ENCODE measurements at regions not wholly inside any gene's neighbourhood (a gene's known extent, or its start where the extent isn't known, plus 50 kb on each side); places are given as distances from the start of the nearest gene placed in this dataset.
A peak's percentile ranks its signal among the peaks of the same experiment; 100 is the strongest.

- Histone ChIP-seq H3K27ac (ENCODE audit: low read length) (no peak overlapping the region), H3F3A (ENCODE audit: insufficient read depth, low read length) (peaks cover 7% of the 10 kb centered on the region; the same call in 1 of the 2 replicates), H3K4me1 (ENCODE audit: low read length) (peaks cover 29% of the 10 kb centered on the region), H3K9ac (ENCODE audit: low read length) (no peak overlapping the region), H3K27me3 (replicated peaks; ENCODE audit: insufficient read depth, low read length) (no peaks in the 10 kb centered on the region), H3K9me3 (replicated peaks; ENCODE audit: insufficient read depth, low read length) (no peaks in the 10 kb centered on the region), H2AFZ (ENCODE audit: low read length) (no peak overlapping the region), H3K79me2 (ENCODE audit: low read length) (no peaks in the 10 kb centered on the region), H3K4me2 (ENCODE audit: low read depth, low read length) (no peak overlapping the region), H3K4me3 (ENCODE audit: low read length) (no peak overlapping the region), H3K9me2 (replicated peaks; ENCODE audit: insufficient read depth, low read length) (no peaks in the 10 kb centered on the region), H4K20me1 (ENCODE audit: insufficient read depth, low read length) (no peaks in the 10 kb centered on the region), H3K36me3 (replicated peaks; ENCODE audit: insufficient read depth, low read length) (no peaks in the 10 kb centered on the region)
- TF ChIP-seq EZH2phosphoT487 (IDR thresholded peaks at IDR 0.05; ENCODE audit: low read length) = no peak
- no peak for TF ChIP-seq CTCF (IDR thresholded peaks at IDR 0.05; ENCODE audit: low read length)
- TF ChIP-seq EZH2 (optimal IDR thresholded peaks at IDR 0.05; ENCODE audit: low read depth, low read length) = no peak
- DNase-seq = no peak
Measured at GRCh38 chr12:59182658-59183455, 262.6 kb upstream of the LRIG3 start.

GRCh38 chr12:59182191-59182590, 261.9 kb upstream of the LRIG3 start:
- H3F3A ChIP-seq (ENCODE audit: insufficient read depth, low read length) = peaks cover 7% of the 10 kb centered on the region; the same call in 1 of the 2 replicates
- no peak overlapping the region for H3K27ac ChIP-seq (ENCODE audit: low read length)
- H3K4me2 ChIP-seq (ENCODE audit: low read depth, low read length) = no peak overlapping the region
- H3K79me2 ChIP-seq (ENCODE audit: low read length) = no peaks in the 10 kb centered on the region
- peak; percentile 66 for DNase-seq
- H3K4me3 ChIP-seq (ENCODE audit: low read length) = no peak overlapping the region
- TF ChIP-seq EZH2phosphoT487 (IDR thresholded peaks at IDR 0.05; ENCODE audit: low read length) (no peak), CTCF (IDR thresholded peaks at IDR 0.05; ENCODE audit: low read length) (no peak), EZH2 (optimal IDR thresholded peaks at IDR 0.05; ENCODE audit: low read depth, low read length) (no peak)
- no peaks in the 10 kb centered on the region for H3K9me3 ChIP-seq (replicated peaks; ENCODE audit: insufficient read depth, low read length)
- no peak overlapping the region for H3K9ac ChIP-seq (ENCODE audit: low read length)
- H2AFZ ChIP-seq (ENCODE audit: low read length) = no peak overlapping the region
- peaks cover 29% of the 10 kb centered on the region for H3K4me1 ChIP-seq (ENCODE audit: low read length)
- no peaks in the 10 kb centered on the region for H3K9me2 ChIP-seq (replicated peaks; ENCODE audit: insufficient read depth, low read length)
- no peaks in the 10 kb centered on the region for H3K36me3 ChIP-seq (replicated peaks; ENCODE audit: insufficient read depth, low read length)
- no peaks in the 10 kb centered on the region for H4K20me1 ChIP-seq (ENCODE audit: insufficient read depth, low read length)
- H3K27me3 ChIP-seq (replicated peaks; ENCODE audit: insufficient read depth, low read length) = no peaks in the 10 kb centered on the region

GRCh38 chr12:59181196-59181777, 261.0 kb upstream of the LRIG3 start:
- no peak overlapping the region for H2AFZ ChIP-seq (ENCODE audit: low read length)
- no peak overlapping the region for H3K9ac ChIP-seq (ENCODE audit: low read length)
- no peaks in the 10 kb centered on the region for H4K20me1 ChIP-seq (ENCODE audit: insufficient read depth, low read length)
- H3F3A ChIP-seq (ENCODE audit: insufficient read depth, low read length) = peaks cover 7% of the 10 kb centered on the region; the same call in 1 of the 2 replicates
- H3K79me2 ChIP-seq (ENCODE audit: low read length) = no peaks in the 10 kb centered on the region
- H3K4me1 ChIP-seq (ENCODE audit: low read length) = peaks cover 29% of the 10 kb centered on the region
- TF ChIP-seq CTCF (IDR thresholded peaks at IDR 0.05; ENCODE audit: low read length) (no peak), EZH2 (optimal IDR thresholded peaks at IDR 0.05; ENCODE audit: low read depth, low read length) (no peak), EZH2phosphoT487 (IDR thresholded peaks at IDR 0.05; ENCODE audit: low read length) (no peak)
- no peaks in the 10 kb centered on the region for H3K36me3 ChIP-seq (replicated peaks; ENCODE audit: insufficient read depth, low read length)
- H3K27me3 ChIP-seq (replicated peaks; ENCODE audit: insufficient read depth, low read length) = no peaks in the 10 kb centered on the region
- no peak overlapping the region for H3K27ac ChIP-seq (ENCODE audit: low read length)
- DNase-seq = peak; percentile 23
- no peak overlapping the region for H3K4me3 ChIP-seq (ENCODE audit: low read length)
- H3K4me2 ChIP-seq (ENCODE audit: low read depth, low read length) = no peak overlapping the region
- no peaks in the 10 kb centered on the region for H3K9me2 ChIP-seq (replicated peaks; ENCODE audit: insufficient read depth, low read length)
- H3K9me3 ChIP-seq (replicated peaks; ENCODE audit: insufficient read depth, low read length) = no peaks in the 10 kb centered on the region

Measured in MM.1S (cell line).